WTC11 (cell line): ENCODE measurements at regions not wholly inside any gene's neighbourhood (a gene's known extent, or its start where the extent isn't known, plus 50 kb on each side); places are given as distances from the start of the nearest gene placed in this dataset.
A peak's percentile ranks its signal among the peaks of the same experiment; 100 is the strongest.

Experiments used
- ATAC-seq: fragments of 200-7000 bp; cut with Tn5 transposase; 2 replicates; pipeline ENCODE4 v1.10.0; 2021; ENCODE audit warnings: mild to moderate bottlenecking, moderate library complexity
- CTCF ChIA-PET: fragments of 300-600 bp; sonication (Branson Sonifier 250); formaldehyde crosslinking; loops from one replicate; lab custom pipeline; 2021; ENCODE audit warnings: antibody characterized with exemption; lab: Charles Lee
- POLR2A ChIA-PET: fragments of 350-600 bp; sonication (Branson Sonifier 250); formaldehyde crosslinking; loops from one replicate; lab custom pipeline; 2021; ENCODE audit warnings: antibody characterized with exemption; lab: Charles Lee
- DNase-seq: peaks from one replicate; pipeline ENCODE4 v3.0.0; 2021; ENCODE audit warnings: low spot score
- H3K27ac Mint-ChIP-seq: 2 replicates; pipeline ENCODE4 v1.8.0; 2021; ENCODE audit warnings: mixed read lengths
- H3K27me3 Mint-ChIP-seq: 2 replicates; pipeline ENCODE4 v1.8.0; 2021; ENCODE audit warnings: low read depth, mild to moderate bottlenecking, moderate library complexity, mixed read lengths
- H3K36me3 Mint-ChIP-seq: 2 replicates; pipeline ENCODE4 v1.8.0; 2021; ENCODE audit warnings: mixed read lengths
- H3K4me1 Mint-ChIP-seq: 2 replicates; pipeline ENCODE4 v1.8.0; 2022; ENCODE audit warnings: mixed read lengths
- H3K4me3 Mint-ChIP-seq: 2 replicates; pipeline ENCODE4 v1.8.0; 2021; ENCODE audit warnings: mild to moderate bottlenecking, moderate library complexity, mixed read lengths
- H3K9me3 Mint-ChIP-seq: 2 replicates; pipeline ENCODE4 v1.8.0; 2021; ENCODE audit warnings: mixed read lengths
- AFF4 ChIP-seq: sonication (generic); formaldehyde crosslinking; IDR thresholded peaks from 2 replicates; pipeline ENCODE4 v1.8.1; 2023; ENCODE audit warnings: mild to moderate bottlenecking, missing genetic modification reagents, borderline replicate concordance
- CBFB ChIP-seq: sonication (generic); formaldehyde crosslinking; IDR thresholded peaks from 2 replicates; pipeline ENCODE4 v1.8.1; 2022; ENCODE audit warnings: mild to moderate bottlenecking, low read depth, missing genetic modification reagents
- CREB1 ChIP-seq: sonication (generic); formaldehyde crosslinking; IDR thresholded peaks from 2 replicates; pipeline ENCODE4 v1.8.0; 2023; ENCODE audit warnings: mild to moderate bottlenecking, missing genetic modification reagents
- ERG ChIP-seq: fragments of 250-450 bp; sonication (Bioruptor Pico); IDR thresholded peaks from 2 replicates; pipeline ENCODE4 v1.8.0; 2021; ENCODE audit warnings: mild to moderate bottlenecking
- FOXP1 ChIP-seq: sonication (generic); formaldehyde crosslinking; IDR thresholded peaks from 2 replicates; pipeline ENCODE4 v1.8.0; 2022; ENCODE audit warnings: missing genetic modification reagents, mild to moderate bottlenecking, moderate library complexity, borderline replicate concordance
- NFATC4 ChIP-seq: fragments of 250-450 bp; sonication (Bioruptor Pico); IDR thresholded peaks from 2 replicates; pipeline ENCODE4 v1.9.0; 2021; ENCODE audit warnings: mild to moderate bottlenecking
- NFYB ChIP-seq: sonication (generic); formaldehyde crosslinking; conservative IDR thresholded peaks from 2 replicates; pipeline ENCODE4 v1.8.0; 2022; ENCODE audit warnings: low read depth, missing genetic modification reagents
- PRDM15 ChIP-seq: sonication (generic); formaldehyde crosslinking; IDR thresholded peaks from 2 replicates; pipeline ENCODE4 v1.8.0; 2022; ENCODE audit warnings: missing genetic modification reagents
- RORB ChIP-seq: fragments of 250-450 bp; sonication (Bioruptor Pico); IDR thresholded peaks from 2 replicates; pipeline ENCODE4 v1.9.0; 2021; ENCODE audit warnings: mild to moderate bottlenecking
- SMAD4 ChIP-seq: sonication (generic); formaldehyde crosslinking; IDR thresholded peaks from 2 replicates; pipeline ENCODE4 v1.8.0; 2022; ENCODE audit warnings: mild to moderate bottlenecking, missing genetic modification reagents
- TEAD4 ChIP-seq: sonication (generic); formaldehyde crosslinking; IDR thresholded peaks from 2 replicates; pipeline ENCODE4 v1.8.0; 2022; ENCODE audit warnings: mild to moderate bottlenecking, missing genetic modification reagents
- USF1 ChIP-seq: sonication (generic); formaldehyde crosslinking; IDR thresholded peaks from 2 replicates; pipeline ENCODE4 v1.8.0; 2022; ENCODE audit warnings: mild to moderate bottlenecking, missing genetic modification reagents
- ZMAT4 ChIP-seq: fragments of 250-450 bp; sonication (Bioruptor Pico); IDR thresholded peaks from 2 replicates; pipeline ENCODE4 v1.9.0; 2021; ENCODE audit warnings: mild to moderate bottlenecking
- ZNF138 ChIP-seq: sonication (generic); formaldehyde crosslinking; conservative IDR thresholded peaks from 2 replicates; pipeline ENCODE4 v1.8.1; 2022; ENCODE audit warnings: mild to moderate bottlenecking, moderate library complexity, missing genetic modification reagents
- ZNF232 ChIP-seq: sonication (generic); formaldehyde crosslinking; IDR thresholded peaks from 2 replicates; pipeline ENCODE4 v1.8.0; 2022; ENCODE audit warnings: mild to moderate bottlenecking, missing genetic modification reagents
- ZNF396 ChIP-seq: fragments of 250-450 bp; sonication (Bioruptor Pico); IDR thresholded peaks from 2 replicates; pipeline ENCODE4 v1.8.0; 2021; ENCODE audit warnings: mild to moderate bottlenecking, moderate library complexity, borderline replicate concordance
- ZNF425 ChIP-seq: fragments of 250-450 bp; sonication (Bioruptor Pico); conservative IDR thresholded peaks from 2 replicates; pipeline ENCODE4 v1.9.0; 2021; ENCODE audit warnings: mild to moderate bottlenecking
- ZSCAN18 ChIP-seq: fragments of 250-450 bp; sonication (Bioruptor Pico); IDR thresholded peaks from 2 replicates; pipeline ENCODE4 v2.1.2; 2022; ENCODE audit warnings: mild to moderate bottlenecking, moderate library complexity

GRCh38 chr4:58560736-58561135 lies 1450.6 kb upstream of the IGFBP7 start:
- Mint-ChIP-seq H3K36me3 (no peaks in the 10 kb centered on the region), H3K9me3 (peaks cover 5% of the 10 kb centered on the region), H3K27me3 (no peaks in the 10 kb centered on the region), H3K4me1 (peaks cover 11% of the 10 kb centered on the region)
- CTCF ChIA-PET, result no interaction called here
- no peak for ATAC-seq
- POLR2A ChIA-PET, result interaction anchor here (0.6 kb wide), 1 partner anchor 126 kb away, joined by 3 read pairs; no protein-coding TSS in a partner anchor
- TF ChIP-seq ZNF232 (CRISPR knock-in tag) (no peak), SMAD4 (no peak), ZNF396 (CRISPR knock-in tag) (no peak), AFF4 (CRISPR knock-in tag) (no peak), NFYB (no peak), FOXP1 (no peak), ZNF425 (CRISPR knock-in tag) (no peak), USF1 (CRISPR knock-in tag) (no peak), TEAD4 (CRISPR knock-in tag) (no peak), CBFB (CRISPR knock-in tag) (no peak), ZNF138 (CRISPR knock-in tag) (no peak)
- TF ChIP-seq, all 79 proteins: peak for 0
- Mint-ChIP-seq H3K27ac (peak overlapping the region; percentile 73; the same call in 1 of the 2 replicates), H3K4me3 (no peak overlapping the region)
- DNase-seq, result no peak

GRCh38 chr4:58553679-58554078 lies 1443.5 kb upstream of the IGFBP7 start:
- no peak for TF ChIP-seq ZMAT4
- TF ChIP-seq CREB1 (CRISPR knock-in tag), result no peak
- no peak for TF ChIP-seq ZSCAN18 (CRISPR knock-in tag)
- TF ChIP-seq, all 79 proteins: peak for 0
- no peak for DNase-seq
- POLR2A ChIA-PET, result no interaction called here
- Mint-ChIP-seq H3K4me1 (peaks cover 13% of the 10 kb centered on the region), H3K4me3 (no peak overlapping the region), H3K27ac (no peak overlapping the region), H3K36me3 (no peaks in the 10 kb centered on the region), H3K9me3 (peaks cover 8% of the 10 kb centered on the region), H3K27me3 (no peaks in the 10 kb centered on the region)
- CTCF ChIA-PET, result no interaction called here
- no peak for ATAC-seq

- CTCF ChIA-PET, result no interaction called here
- H3K27ac Mint-ChIP-seq, result no peak overlapping the region
- TF ChIP-seq NFATC4 (no peak), ERG (CRISPR knock-in tag) (no peak), SMAD4 (no peak), FOXP1 (no peak), PRDM15 (CRISPR knock-in tag) (no peak), RORB (CRISPR knock-in tag) (no peak)
Measured at GRCh38 chr4:58553031-58553430, 1442.8 kb upstream of the IGFBP7 start.

More at GRCh38 chr4:58553031-58553430, 1442.8 kb upstream of the IGFBP7 start:
- no peak overlapping the region for H3K4me3 Mint-ChIP-seq
- H3K36me3 Mint-ChIP-seq, result no peaks in the 10 kb centered on the region
- POLR2A ChIA-PET, result no interaction called here
- DNase-seq, result no peak
- no peaks in the 10 kb centered on the region for H3K27me3 Mint-ChIP-seq
- peaks cover 8% of the 10 kb centered on the region for H3K9me3 Mint-ChIP-seq
- no peak for ATAC-seq
- peaks cover 13% of the 10 kb centered on the region for H3K4me1 Mint-ChIP-seq
